Neural crest cell (in vitro differentiated cells): ENCODE measurements at regions not wholly inside any gene's neighbourhood (a gene's known extent, or its start where the extent isn't known, plus 50 kb on each side); places are given as distances from the start of the nearest gene placed in this dataset.

Experiments used
- DNase-seq: peaks from one replicate; pipeline ENCODE4 v3.0.0; 2021; ENCODE audit warnings: low read depth, mixed read lengths, low spot score
- H3K27ac Mint-ChIP-seq: one replicate; pipeline ENCODE4 v1.8.0; 2021; ENCODE audit warnings: mild to moderate bottlenecking, mixed read lengths; ENCODE audit not compliant: unreplicated experiment
- H3K27me3 Mint-ChIP-seq: 2 replicates; pipeline ENCODE4 v1.8.0; 2021; ENCODE audit warnings: low read depth, mild to moderate bottlenecking, mixed read lengths
- H3K36me3 Mint-ChIP-seq: 2 replicates; pipeline ENCODE4 v1.8.0; 2021; ENCODE audit warnings: low read depth, mild to moderate bottlenecking, mixed read lengths
- H3K4me1 Mint-ChIP-seq: 2 replicates; pipeline ENCODE4 v1.8.0; 2021; ENCODE audit warnings: mixed read lengths
- H3K4me3 Mint-ChIP-seq: one replicate; pipeline ENCODE4 v1.8.0; 2021; ENCODE audit warnings: mild to moderate bottlenecking, mixed read lengths
- H3K9me3 Mint-ChIP-seq: 2 replicates; pipeline ENCODE4 v1.8.0; 2021; ENCODE audit warnings: mixed read lengths
- CTCF ChIP-seq: fragments of 200-600 bp; sonication (generic); conservative IDR thresholded peaks from 2 replicates; pipeline ENCODE4 v1.5.0; 2021; ENCODE audit warnings: antibody characterized with exemption, mild to moderate bottlenecking

GRCh38 chr4:104751468-104751867, 256.8 kb upstream of the CXXC4 start:
- Mint-ChIP-seq H3K9me3 (peaks cover 5% of the 10 kb centered on the region), H3K36me3 (no peaks in the 10 kb centered on the region), H3K27me3 (no peaks in the 10 kb centered on the region), H3K27ac (no peak overlapping the region), H3K4me1 (no peaks in the 10 kb centered on the region), H3K4me3 (no peak overlapping the region)
- TF ChIP-seq CTCF: no peak
- DNase-seq: no peak

GRCh38 chr4:104752337-104752736, 257.6 kb upstream of the CXXC4 start:
- Mint-ChIP-seq H3K9me3 (peaks cover 5% of the 10 kb centered on the region), H3K4me3 (no peak overlapping the region), H3K36me3 (no peaks in the 10 kb centered on the region), H3K27ac (no peak overlapping the region), H3K4me1 (no peaks in the 10 kb centered on the region), H3K27me3 (no peaks in the 10 kb centered on the region)
- no peak for TF ChIP-seq CTCF
- no peak for DNase-seq

- Mint-ChIP-seq H3K4me1 (no peaks in the 10 kb centered on the region), H3K27me3 (no peaks in the 10 kb centered on the region), H3K36me3 (no peaks in the 10 kb centered on the region), H3K27ac (no peak overlapping the region), H3K9me3 (peaks cover 5% of the 10 kb centered on the region), H3K4me3 (no peak overlapping the region)
- TF ChIP-seq CTCF: no peak
- DNase-seq: no peak
Measured at GRCh38 chr4:104756837-104757236, 262.1 kb upstream of the CXXC4 start.

- no peak overlapping the region for H3K4me3 Mint-ChIP-seq
- no peaks in the 10 kb centered on the region for H3K4me1 Mint-ChIP-seq
- no peak for TF ChIP-seq CTCF
- no peak overlapping the region for H3K27ac Mint-ChIP-seq
- no peaks in the 10 kb centered on the region for H3K36me3 Mint-ChIP-seq
- DNase-seq: no peak
- H3K27me3 Mint-ChIP-seq: no peaks in the 10 kb centered on the region
- H3K9me3 Mint-ChIP-seq: peaks cover 7% of the 10 kb centered on the region
Measured at GRCh38 chr4:104758574-104758973, 263.9 kb upstream of the CXXC4 start.

- H3K27me3 Mint-ChIP-seq: no peaks in the 10 kb centered on the region
- DNase-seq: no peak
- TF ChIP-seq CTCF: no peak
- peaks cover 2% of the 10 kb centered on the region for H3K9me3 Mint-ChIP-seq
- H3K4me3 Mint-ChIP-seq: no peak overlapping the region
- no peak overlapping the region for H3K27ac Mint-ChIP-seq
- no peaks in the 10 kb centered on the region for H3K36me3 Mint-ChIP-seq
- no peaks in the 10 kb centered on the region for H3K4me1 Mint-ChIP-seq
Measured at GRCh38 chr4:104763554-104764222, 269.0 kb upstream of the CXXC4 start.
